D721Med (cell line): ENCODE measurements at regions not wholly inside any gene's neighbourhood (a gene's known extent, or its start where the extent isn't known, plus 50 kb on each side); places are given as distances from the start of the nearest gene placed in this dataset.
"Not testable (repeated sequence)": the region's sequence is repeated elsewhere in the genome, so short reads cannot be mapped to it uniquely, and the experiment has no call there.

ENCODE experiments used
- DNase-seq: peaks from one replicate; pipeline ENCODE4 v3.0.0; 2011; ENCODE audit warnings: low spot score; ENCODE audit not compliant: insufficient read length
- FAIRE-seq: peaks from 2 replicates; lab custom pipeline; 2011; peaks lifted over from hg19 to GRCh38; lab: Jason Lieb, UNC
- TF ChIP-seq, protein P1 (sequence below): IDR thresholded peaks from 2 replicates; pipeline ENCODE4 v1.5.1; 2012; ENCODE audit warnings: mild to moderate bottlenecking, control low read depth; ENCODE audit not compliant: insufficient read depth; ENCODE audit errors: missing control alignments

DNA sequence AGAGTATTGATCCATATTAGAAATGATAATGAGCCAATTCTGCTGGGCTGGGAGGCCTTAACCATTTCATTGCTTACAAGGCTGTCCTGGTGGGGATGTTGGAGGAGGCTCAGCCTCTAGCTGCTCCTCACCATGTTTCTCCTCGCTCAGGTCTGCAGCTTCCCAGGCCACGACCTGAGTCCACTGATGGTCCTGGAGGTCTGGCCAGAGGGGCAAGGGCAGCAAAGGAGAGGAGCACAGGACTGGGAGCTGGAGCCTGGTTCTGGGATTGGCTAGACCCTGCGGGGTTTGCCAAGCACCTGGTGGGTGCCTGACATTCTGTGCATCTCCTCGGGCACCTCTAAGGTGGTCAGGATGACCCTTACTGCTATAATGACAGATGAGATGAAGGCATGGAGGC is 92.6 kb downstream of the KIF26A start:
- no peak for DNase-seq
- no peak for FAIRE-seq
- TF ChIP-seq, protein P1, sequence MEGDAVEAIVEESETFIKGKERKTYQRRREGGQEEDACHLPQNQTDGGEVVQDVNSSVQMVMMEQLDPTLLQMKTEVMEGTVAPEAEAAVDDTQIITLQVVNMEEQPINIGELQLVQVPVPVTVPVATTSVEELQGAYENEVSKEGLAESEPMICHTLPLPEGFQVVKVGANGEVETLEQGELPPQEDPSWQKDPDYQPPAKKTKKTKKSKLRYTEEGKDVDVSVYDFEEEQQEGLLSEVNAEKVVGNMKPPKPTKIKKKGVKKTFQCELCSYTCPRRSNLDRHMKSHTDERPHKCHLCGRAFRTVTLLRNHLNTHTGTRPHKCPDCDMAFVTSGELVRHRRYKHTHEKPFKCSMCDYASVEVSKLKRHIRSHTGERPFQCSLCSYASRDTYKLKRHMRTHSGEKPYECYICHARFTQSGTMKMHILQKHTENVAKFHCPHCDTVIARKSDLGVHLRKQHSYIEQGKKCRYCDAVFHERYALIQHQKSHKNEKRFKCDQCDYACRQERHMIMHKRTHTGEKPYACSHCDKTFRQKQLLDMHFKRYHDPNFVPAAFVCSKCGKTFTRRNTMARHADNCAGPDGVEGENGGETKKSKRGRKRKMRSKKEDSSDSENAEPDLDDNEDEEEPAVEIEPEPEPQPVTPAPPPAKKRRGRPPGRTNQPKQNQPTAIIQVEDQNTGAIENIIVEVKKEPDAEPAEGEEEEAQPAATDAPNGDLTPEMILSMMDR, result no peak

- DNase-seq, result no peak
- FAIRE-seq, result peak; percentile 74
- TF ChIP-seq, protein P1, result no peak
These were observed 93.7 kb downstream of the KIF26A start for GRCh38 chr14:104232070-104232484.

- not testable (repeated sequence) for DNase-seq, FAIRE-seq
These were observed 95.8 kb downstream of the KIF26A start for GRCh38 chr14:104234007-104234786.

GRCh38 chr14:104235686-104236085 is 97.3 kb downstream of the KIF26A start:
- DNase-seq (no peak), FAIRE-seq (no peak)
- TF ChIP-seq, protein P1, result no peak

DNA sequence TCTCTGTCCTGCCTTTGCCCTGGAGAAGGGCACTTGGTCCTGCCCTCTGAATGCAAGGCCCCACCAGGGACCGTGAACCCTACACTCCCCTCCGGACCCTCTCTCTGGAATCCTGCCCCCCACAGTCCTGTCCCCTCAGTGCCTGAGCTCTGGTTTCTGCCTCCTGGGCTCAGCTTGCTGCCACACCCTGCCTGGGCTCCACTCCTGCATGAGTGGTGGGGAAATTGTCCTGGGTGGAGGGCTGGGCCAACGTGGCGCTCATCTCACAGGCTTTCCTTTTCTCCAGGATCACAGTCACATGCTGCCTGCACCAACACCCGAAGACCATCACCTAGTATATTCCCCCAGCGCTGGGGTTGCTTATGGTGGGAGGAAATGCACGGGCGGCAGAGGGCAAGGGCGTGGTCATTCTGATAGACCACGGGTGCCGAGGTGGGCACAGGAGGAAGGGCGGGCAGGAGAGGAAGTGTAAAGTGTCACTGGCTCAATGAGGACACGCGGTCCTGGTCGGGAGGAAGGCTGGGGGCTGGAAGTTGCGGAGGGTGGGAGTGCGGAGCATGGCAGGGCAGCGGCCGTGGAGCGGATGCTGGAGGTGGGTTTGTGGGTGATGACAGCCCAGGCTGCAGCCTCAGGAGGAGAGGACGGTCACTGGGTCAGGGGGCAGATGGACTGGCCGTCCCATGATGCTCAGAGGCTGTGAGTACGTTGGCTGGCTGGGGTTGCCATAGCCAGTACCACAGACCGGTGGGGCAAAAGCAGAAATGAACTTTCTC is 99.5 kb downstream of the KIF26A start:
- FAIRE-seq, result no peak
- TF ChIP-seq, protein P1, result no peak

DNA sequence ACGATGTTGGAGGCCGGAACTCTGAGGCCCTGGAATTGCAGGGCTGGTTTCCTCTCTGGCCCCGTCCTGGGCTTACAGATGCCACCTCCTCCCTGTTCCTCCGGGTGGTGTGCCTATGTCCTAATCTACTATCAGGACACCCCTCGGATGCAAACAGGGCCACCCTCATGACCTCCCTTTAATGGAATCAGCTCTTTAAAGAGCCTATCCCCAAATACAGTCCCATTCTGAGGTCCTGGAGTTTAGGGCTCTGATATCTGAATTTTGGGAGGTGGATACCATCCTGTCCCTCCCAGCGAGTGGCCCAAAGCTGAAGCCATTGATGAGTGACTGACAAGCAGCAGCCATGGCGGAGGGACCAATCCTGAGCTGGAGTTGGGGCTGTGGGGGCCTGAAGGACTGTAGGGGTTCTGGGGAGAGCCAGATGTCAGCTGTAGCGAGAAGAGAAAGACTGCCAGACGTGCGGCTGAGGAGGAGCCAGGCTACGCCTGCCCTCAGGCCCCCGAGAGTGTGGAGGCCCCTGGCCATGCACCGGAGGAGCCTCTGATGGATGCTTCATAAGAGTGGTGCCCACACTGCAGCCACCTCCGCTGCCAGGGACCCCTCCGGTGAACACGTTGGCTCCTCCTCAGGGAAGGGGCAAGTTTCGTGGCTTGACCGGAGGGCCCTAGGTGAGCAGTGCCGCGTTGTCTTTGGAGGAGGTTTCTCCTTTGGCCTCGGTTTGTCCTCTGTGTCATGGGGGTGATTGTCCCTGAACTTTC is 100.2 kb downstream of the KIF26A start:
- FAIRE-seq (no peak), DNase-seq (no peak)
- TF ChIP-seq, protein P1, result no peak

More for the DNA sequence above, 99.5 kb downstream of the KIF26A start:
- DNase-seq, result no peak

DNA sequence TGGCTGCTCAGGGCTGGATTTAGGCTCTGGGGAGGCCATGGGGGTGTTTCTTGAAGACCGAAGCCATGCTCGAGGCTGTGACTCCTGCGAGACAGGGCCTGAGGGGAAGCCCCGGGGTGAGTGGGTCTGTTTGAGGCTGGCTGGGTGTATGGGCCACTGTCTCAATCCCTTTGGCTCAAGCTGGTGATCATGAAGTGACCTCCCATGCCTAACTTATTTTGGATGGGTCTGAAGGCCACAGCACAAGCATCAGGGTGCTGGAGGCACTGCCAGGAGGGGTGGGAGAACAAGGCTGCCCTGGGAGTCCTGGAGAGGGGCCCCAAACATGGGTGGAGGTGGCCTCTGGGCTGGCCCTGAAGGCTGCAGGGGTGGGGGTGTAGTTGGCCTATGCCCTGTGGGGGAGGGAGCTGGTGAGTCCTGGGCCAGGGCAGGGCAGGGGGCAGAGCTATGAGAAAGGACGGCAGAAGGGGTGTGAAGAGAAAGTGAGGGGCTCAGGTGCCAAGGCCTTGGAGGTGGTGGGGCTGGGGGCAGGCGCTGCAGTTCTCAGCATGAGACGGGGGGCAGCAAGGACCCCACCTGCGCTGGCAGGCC is 100.9 kb downstream of the KIF26A start:
- TF ChIP-seq, protein P1, result no peak
- DNase-seq (no peak), FAIRE-seq (no peak)
